Muscle layer of colon (tissue), 2 donors: ENCODE measurements at regions not wholly inside any gene's neighbourhood (a gene's known extent, or its start where the extent isn't known, plus 50 kb on each side); places are given as distances from the start of the nearest gene placed in this dataset.

Experiments
- H3K27ac ChIP-seq: one replicate; pipeline ENCODE4 v1.7.0; 2013; ENCODE audit warnings: low read depth, mild to moderate bottlenecking, low read length, moderate library complexity
- H3K27me3 ChIP-seq, 2 donors: one replicate each; pipeline ENCODE4 v1.7.0; 2013; ENCODE audit warnings: low read length in 2 of 2, mild to moderate bottlenecking in 2 of 2; ENCODE audit not compliant: insufficient read depth in 2 of 2, control insufficient read depth in 1 of 2
- H3K36me3 ChIP-seq: one replicate; pipeline ENCODE4 v1.7.0; 2013; ENCODE audit warnings: mild to moderate bottlenecking, low read length; ENCODE audit not compliant: insufficient read depth
- H3K4me1 ChIP-seq: one replicate; pipeline ENCODE4 v1.7.0; 2013; ENCODE audit warnings: mild to moderate bottlenecking, low read length; ENCODE audit not compliant: insufficient read depth
- H3K4me3 ChIP-seq, 2 donors: one replicate each; pipeline ENCODE4 v1.7.0; 2013; ENCODE audit warnings: low read length in 2 of 2, low read depth in 1 of 2, mild to moderate bottlenecking in 1 of 2, moderate library complexity in 1 of 2
- H3K9ac ChIP-seq: one replicate; pipeline ENCODE4 v1.7.0; 2013; ENCODE audit warnings: low read length
- H3K9me3 ChIP-seq: one replicate; pipeline ENCODE4 v1.7.0; 2013; ENCODE audit warnings: mild to moderate bottlenecking, low read length
- donor health status: abdominal sarcoma.
- donor health status: Adenocarcinoma of cecum.

DNA sequence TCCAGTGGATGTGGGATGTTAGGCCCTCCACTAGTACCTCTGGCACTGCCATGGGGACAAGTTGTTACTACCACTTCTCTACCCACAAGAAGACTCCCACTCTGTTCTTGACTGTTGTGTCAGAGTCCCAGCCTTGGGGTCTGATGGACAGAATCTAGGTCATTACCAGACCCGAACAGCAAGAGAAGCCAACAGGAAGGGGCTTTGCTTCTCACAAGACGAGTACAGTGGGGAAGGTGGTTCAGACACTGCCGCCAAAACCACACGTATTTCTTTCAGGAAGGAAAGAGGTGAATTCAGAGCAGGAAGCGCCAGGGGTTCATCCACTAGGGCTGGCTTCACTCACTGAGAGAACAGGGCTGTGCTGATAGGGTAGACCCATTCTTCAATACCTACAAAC, 161.3 kb upstream of the KIT start:
- H3K36me3 ChIP-seq: no peaks in the 10 kb centered on the region
- H3K9me3 ChIP-seq: no peaks in the 10 kb centered on the region
- no peak overlapping the region for H3K27ac ChIP-seq
- no peaks in the 10 kb centered on the region for H3K4me1 ChIP-seq
- H3K27me3 ChIP-seq: no peaks in the 10 kb centered on the region
- no peak overlapping the region for H3K9ac ChIP-seq
- no peak overlapping the region for H3K4me3 ChIP-seq

DNA sequence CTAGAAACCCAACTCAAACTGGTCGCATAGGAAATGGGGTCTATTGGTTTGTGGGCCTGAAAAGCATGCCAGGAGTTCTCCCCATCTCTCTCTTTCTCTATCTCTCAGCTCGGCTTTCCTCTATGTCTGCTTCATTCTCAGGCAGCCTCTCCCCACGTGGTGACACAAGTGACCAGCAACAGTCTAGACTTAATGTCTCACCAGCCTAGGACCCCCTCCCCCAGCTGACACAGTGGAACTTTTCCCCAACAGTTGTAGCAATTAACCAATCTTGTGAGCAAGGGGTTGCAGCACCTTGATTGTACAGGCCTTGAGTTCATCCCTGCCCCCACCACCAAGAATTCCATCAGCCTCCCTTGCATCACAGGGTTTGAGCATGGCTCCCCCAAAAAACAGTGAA, 159.8 kb upstream of the KIT start:
- Histone ChIP-seq H3K27me3 (no peaks in the 10 kb centered on the region), H3K27ac (no peak overlapping the region), H3K9ac (no peak overlapping the region), H3K4me1 (no peaks in the 10 kb centered on the region), H3K4me3 (no peak overlapping the region), H3K36me3 (no peaks in the 10 kb centered on the region), H3K9me3 (no peaks in the 10 kb centered on the region)

DNA sequence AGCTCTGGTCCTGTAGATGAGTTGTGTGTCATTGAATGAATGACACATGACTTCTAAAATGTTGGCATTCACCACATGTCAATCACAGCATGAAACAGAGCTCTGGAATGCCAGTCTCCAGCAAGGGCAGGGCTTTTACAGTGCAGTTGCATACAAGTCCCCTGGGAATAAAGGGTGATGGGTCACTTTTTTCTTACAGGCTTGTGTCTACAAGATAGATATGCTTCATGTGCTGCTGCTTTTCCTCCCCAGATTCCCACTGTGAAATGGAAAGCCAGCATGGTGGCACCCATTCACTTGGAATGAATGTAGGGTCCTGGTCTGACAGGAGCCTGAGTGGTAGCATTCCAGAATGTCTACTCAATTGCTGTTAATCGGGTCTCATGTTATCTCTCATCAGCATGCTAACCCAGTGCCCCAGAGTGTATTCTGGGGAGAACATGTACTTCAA, 159.1 kb upstream of the KIT start:
- no peaks in the 10 kb centered on the region for H3K4me1 ChIP-seq
- H3K4me3 ChIP-seq: no peak overlapping the region
- H3K27me3 ChIP-seq: no peaks in the 10 kb centered on the region
- H3K27ac ChIP-seq: no peak overlapping the region
- H3K9me3 ChIP-seq: no peaks in the 10 kb centered on the region
- H3K36me3 ChIP-seq: no peaks in the 10 kb centered on the region
- H3K9ac ChIP-seq: no peak overlapping the region

DNA sequence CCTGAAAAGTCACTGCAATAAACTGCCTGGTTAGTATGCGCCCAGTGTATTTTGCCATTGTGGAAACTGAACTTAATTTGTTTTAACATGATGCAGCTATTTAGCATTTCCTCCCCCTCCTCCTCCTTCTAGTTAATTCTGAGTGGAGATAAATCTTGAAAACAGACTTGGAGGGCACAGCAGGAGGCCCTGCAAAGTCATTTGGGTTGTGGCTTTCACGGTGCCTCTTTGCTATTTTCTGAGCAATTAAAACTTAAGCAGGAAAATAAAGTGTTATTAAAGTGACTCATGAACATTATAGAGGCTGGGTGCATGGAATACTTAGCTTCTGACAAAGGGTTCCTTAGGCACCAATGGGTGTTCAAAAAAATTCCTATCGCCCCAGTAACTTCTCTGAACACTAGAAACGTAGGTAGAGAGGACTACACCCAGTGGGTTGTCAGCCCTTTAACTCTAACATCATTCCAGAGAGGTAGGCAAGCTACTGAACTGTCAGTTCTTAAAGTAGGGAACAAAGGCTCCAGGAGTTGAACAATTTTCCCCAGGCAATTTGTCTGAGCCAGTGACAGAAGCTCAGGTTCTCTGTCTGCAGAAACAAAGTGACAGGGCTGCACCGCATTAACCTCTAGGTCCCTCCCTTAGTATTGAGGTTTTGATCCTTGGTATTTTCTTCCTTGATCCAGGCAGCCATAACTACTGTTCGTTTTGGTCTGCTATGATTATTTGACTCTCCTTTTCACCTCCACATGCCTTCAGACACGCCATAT, 158.3 kb upstream of the KIT start:
- Histone ChIP-seq H3K27me3 (no peaks in the 10 kb centered on the region), H3K4me1 (no peaks in the 10 kb centered on the region), H3K36me3 (no peaks in the 10 kb centered on the region), H3K9ac (no peak overlapping the region), H3K27ac (no peak overlapping the region), H3K4me3 (no peak overlapping the region), H3K9me3 (no peaks in the 10 kb centered on the region)

DNA sequence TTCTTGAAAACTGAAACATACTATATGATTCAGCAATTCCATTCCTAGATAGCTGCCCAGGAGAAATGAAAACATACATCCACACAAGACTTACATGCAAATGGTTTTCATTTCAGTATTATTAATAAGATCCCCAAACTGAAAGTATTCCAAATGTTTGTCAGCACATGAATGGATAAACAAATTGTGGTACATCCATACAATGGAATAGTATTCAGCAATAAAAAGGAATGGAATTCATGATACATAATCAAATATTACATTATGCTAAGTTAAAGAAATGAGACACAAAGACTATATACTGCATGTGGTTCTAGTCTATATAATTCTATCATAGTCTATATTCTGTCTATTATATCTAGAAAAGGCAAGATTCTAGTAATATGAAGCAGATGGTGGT, 152.4 kb upstream of the KIT start:
- H3K36me3 ChIP-seq: no peaks in the 10 kb centered on the region
- no peaks in the 10 kb centered on the region for H3K4me1 ChIP-seq
- no peaks in the 10 kb centered on the region for H3K27me3 ChIP-seq
- no peak overlapping the region for H3K9ac ChIP-seq
- H3K4me3 ChIP-seq: no peak overlapping the region
- H3K9me3 ChIP-seq: no peaks in the 10 kb centered on the region
- no peak overlapping the region for H3K27ac ChIP-seq

DNA sequence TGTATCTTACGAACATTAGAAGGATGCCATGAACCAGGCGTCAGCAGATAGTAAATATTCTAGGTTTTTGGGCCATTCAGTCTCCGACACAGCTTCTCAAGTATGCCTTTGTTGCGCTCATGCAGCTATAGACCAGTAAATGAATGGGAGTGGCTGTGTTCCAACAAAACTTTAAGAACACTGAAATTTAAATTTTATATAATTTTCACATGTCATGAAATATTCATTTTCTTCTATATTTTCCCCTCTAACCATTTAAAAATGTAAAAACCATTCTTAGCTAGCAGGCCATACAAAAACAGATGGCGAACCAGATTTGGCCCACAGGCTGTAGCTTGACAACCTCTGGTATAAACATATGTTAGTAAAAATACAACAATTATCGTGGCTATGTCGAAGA, 151.8 kb upstream of the KIT start:
- H3K9ac ChIP-seq: no peak overlapping the region
- no peak overlapping the region for H3K4me3 ChIP-seq
- no peaks in the 10 kb centered on the region for H3K27me3 ChIP-seq
- H3K27ac ChIP-seq: no peak overlapping the region
- H3K4me1 ChIP-seq: no peaks in the 10 kb centered on the region
- H3K36me3 ChIP-seq: no peaks in the 10 kb centered on the region
- no peaks in the 10 kb centered on the region for H3K9me3 ChIP-seq

DNA sequence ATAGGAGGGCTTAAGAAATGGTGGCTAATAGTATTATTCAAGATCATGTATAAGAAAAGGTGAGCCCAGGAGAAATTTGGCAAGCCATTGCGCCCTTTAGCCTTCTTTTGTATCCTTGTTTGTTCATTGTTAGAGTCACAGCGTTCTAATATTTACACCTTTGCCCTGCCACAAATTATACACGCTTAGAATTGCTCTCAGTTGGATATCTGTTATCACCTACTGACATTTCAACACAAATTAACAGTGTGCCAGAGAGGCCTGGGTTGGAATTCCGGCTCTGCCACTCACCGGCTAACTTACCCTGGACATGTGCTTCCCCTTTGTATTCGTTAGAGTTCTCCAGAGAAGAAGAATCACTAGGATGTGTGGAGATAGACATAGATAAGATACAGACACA, 148.7 kb upstream of the KIT start:
- H3K27ac ChIP-seq: no peak overlapping the region

DNA sequence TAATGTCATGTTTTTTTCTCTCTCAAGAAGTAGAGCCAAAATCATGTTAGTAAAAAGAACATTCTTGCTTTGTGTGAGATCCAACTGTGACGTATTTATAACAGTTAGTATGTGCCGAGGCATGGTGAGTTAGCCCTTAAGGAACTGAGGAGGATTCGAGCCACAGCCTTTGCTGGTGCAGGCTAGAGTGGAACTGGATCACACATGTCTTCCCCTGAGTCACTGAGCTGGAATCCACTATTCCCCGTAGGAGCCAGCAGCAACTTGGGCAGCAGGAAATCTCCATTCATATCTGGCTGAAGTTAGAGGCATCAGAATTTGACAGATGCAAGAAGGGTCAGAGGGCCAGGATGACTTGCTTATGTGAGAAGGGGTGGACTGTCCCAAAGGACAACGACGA, 144.6 kb upstream of the KIT start:
- no peaks in the 10 kb centered on the region for H3K4me1 ChIP-seq
- no peak overlapping the region for H3K27ac ChIP-seq
- H3K4me3 ChIP-seq: no peak overlapping the region
- no peaks in the 10 kb centered on the region for H3K36me3 ChIP-seq
- H3K9me3 ChIP-seq: no peaks in the 10 kb centered on the region
- H3K9ac ChIP-seq: no peak overlapping the region
- H3K27me3 ChIP-seq: no peaks in the 10 kb centered on the region

More for the DNA sequence above, 148.7 kb upstream of the KIT start:
- H3K27me3 ChIP-seq: no peaks in the 10 kb centered on the region
- no peaks in the 10 kb centered on the region for H3K4me1 ChIP-seq
- no peak overlapping the region for H3K4me3 ChIP-seq
- no peaks in the 10 kb centered on the region for H3K36me3 ChIP-seq
- no peak overlapping the region for H3K9ac ChIP-seq
- no peaks in the 10 kb centered on the region for H3K9me3 ChIP-seq

DNA sequence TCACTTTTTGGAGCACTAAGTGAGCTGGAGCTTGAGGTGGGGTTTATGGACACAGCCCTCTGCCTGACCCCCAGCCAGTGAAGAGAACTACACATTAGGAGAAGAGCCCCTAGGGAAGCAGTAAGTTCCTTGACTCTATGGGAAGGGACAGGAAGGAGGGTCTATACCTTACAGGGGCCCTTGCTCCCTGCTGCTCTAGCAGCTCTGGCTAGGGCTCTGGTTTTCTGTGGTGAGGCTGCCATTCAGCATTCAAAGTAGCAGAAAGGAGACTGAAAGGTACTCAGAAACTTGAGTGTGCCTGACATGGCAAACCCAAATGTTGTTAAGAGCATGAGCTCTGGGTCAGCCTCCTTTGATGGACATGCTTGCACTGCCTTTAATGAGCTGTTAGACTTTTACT, 144.0 kb upstream of the KIT start:
- Histone ChIP-seq H3K36me3 (no peaks in the 10 kb centered on the region), H3K27ac (no peak overlapping the region), H3K27me3 (no peaks in the 10 kb centered on the region), H3K4me1 (no peaks in the 10 kb centered on the region), H3K9me3 (no peaks in the 10 kb centered on the region), H3K4me3 (no peak overlapping the region), H3K9ac (no peak overlapping the region)

DNA sequence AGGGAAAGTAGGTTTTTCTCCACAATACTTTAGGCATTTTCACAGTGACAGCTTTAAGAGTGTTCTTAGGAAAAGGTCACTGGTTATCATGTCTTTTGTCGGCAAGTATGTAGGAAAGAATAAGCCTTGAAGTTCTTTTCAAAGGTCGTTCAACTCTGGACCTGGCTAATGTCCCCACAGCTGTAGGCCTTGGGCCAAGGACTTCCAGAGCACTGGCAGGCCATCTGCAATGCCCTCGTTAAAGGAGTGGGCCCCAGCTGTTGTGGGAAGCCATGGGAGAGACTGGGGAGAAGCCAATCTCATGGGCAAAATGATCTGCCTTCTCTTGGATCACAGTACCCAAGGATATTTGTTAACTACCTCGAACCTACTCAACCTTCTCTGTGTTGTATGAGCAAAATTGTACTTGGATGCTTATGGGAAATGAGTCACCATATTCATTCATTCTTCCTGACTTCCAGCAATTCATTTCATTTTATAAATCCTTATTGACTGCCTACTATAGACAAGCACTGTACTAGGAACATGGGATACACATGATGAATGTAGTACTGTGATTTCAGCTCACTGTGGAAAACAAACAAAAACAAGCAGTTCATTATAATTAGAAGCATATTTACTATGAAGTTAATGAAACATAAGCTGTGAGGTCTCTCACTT, 141.1 kb upstream of the KIT start:
- Histone ChIP-seq H3K9ac (no peak overlapping the region), H3K27me3 (no peaks in the 10 kb centered on the region), H3K4me1 (no peaks in the 10 kb centered on the region), H3K9me3 (no peaks in the 10 kb centered on the region), H3K27ac (no peak overlapping the region), H3K36me3 (no peaks in the 10 kb centered on the region), H3K4me3 (no peak overlapping the region)

DNA sequence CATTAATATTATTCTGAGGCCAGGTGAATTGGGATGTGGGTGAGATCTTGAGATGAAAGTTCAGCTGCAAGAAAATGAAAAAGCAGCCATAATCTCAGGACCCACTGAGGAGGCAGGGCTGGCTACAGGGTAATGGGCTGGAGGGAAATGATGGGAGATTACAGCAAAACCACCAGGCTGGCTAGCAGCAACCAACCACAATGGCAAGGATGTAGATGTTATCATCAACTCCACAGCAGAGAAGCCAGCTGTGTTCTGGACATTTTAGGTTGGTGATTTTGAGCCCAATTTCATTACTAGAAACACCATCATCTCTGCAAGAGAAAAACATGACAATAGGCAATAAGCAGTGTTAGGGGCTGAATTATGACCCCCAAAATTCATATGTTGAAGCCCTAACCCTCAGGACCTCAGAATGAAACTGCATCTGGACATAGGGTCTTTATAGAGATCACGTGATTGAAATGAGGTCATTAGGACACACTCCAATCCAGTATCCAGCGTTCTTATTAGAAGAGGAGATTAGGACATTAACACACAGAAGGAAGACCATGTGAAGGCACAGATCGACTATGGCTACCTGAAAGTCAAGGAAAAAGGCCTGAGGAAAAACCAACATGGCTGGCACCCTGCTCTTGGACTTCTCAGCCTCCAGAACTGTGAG, 139.8 kb upstream of the KIT start:
- H3K27ac ChIP-seq: no peak overlapping the region
- no peak overlapping the region for H3K4me3 ChIP-seq
- H3K9me3 ChIP-seq: no peaks in the 10 kb centered on the region
- no peak overlapping the region for H3K9ac ChIP-seq
- no peaks in the 10 kb centered on the region for H3K27me3 ChIP-seq
- no peaks in the 10 kb centered on the region for H3K36me3 ChIP-seq
- H3K4me1 ChIP-seq: no peaks in the 10 kb centered on the region
